ENCODE measurements at regions not wholly inside any gene's neighbourhood (a gene's known extent, or its start where the extent isn't known, plus 50 kb on each side); places are given as distances from the start of the nearest gene placed in this dataset.

DNA sequence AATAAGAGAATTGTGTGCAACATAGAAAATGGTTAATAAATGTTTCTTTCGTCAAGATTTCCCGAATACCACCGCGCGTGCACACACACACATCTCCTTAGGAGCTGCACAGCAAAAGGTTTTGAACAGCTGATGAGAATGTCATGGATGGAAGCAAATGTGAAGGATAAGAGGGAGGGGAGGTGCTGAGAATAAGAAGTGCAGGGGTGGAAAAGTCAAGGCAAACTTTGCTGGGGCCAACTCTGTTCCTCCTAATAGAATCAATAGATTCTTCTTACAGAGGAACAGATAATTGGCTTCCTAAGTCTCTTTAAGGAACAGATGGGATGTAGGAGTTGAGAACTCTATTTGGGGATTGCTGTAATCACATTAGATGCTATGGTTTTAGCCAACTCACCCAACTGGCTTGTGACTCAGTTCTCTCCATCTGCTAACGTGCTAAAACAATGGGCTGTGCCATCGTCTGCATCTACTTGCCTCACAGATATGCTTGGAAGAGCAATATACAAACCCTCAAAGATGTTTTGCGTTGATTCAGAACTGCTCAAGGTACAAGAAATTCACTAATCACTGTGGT is 408.2 kb upstream of the CELF2 start:
- POLR2A ChIA-PET = no interaction called here
- CTCF ChIA-PET = no interaction called here
- no peak overlapping the region for H3K9ac ChIP-seq (ENCODE audit: low read length)
- H3K9me2 ChIP-seq (ENCODE audit: insufficient read depth) = no peaks in the 10 kb centered on the region
- H3K4me1 ChIP-seq (ENCODE audit: control insufficient read depth in 1 of 2, insufficient read depth in 2 of 2, low read length in 2 of 2) = no peaks in the 10 kb centered on the region
- no peak overlapping the region for H3K27ac ChIP-seq (ENCODE audit: low read depth, low read length)
- intact Hi-C loops (cut with micrococcal nuclease) = no loop called here
- DNase-seq (ENCODE audit: low read depth, low spot score) (no peak), ATAC-seq (no peak)
- no peaks in the 10 kb centered on the region for H3K27me3 ChIP-seq (ENCODE audit: insufficient read depth, low read length)
- peaks cover 3 to 17% of the 10 kb centered on the region in 2 experiments; a peak in 2 of 4 replicates for H3K9me3 ChIP-seq (ENCODE audit: control insufficient read depth in 1 of 2, insufficient read depth in 1 of 2, low read depth in 1 of 2, low read length in 2 of 2)
- TF ChIP-seq, protein P1, sequence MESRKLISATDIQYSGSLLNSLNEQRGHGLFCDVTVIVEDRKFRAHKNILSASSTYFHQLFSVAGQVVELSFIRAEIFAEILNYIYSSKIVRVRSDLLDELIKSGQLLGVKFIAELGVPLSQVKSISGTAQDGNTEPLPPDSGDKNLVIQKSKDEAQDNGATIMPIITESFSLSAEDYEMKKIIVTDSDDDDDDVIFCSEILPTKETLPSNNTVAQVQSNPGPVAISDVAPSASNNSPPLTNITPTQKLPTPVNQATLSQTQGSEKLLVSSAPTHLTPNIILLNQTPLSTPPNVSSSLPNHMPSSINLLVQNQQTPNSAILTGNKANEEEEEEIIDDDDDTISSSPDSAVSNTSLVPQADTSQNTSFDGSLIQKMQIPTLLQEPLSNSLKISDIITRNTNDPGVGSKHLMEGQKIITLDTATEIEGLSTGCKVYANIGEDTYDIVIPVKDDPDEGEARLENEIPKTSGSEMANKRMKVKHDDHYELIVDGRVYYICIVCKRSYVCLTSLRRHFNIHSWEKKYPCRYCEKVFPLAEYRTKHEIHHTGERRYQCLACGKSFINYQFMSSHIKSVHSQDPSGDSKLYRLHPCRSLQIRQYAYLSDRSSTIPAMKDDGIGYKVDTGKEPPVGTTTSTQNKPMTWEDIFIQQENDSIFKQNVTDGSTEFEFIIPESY (IDR thresholded peaks at IDR 0.05; ENCODE audit: extremely low read depth, insufficient replicate concordance, low read length) = no peak
- TF ChIP-seq EZH2 (IDR thresholded peaks at IDR 0.05) (no peak), RAD21 (IDR thresholded peaks at IDR 0.05; ENCODE audit: low read depth) (no peak), ZFX (IDR thresholded peaks at IDR 0.05) (no peak), SRF (IDR thresholded peaks at IDR 0.05; ENCODE audit: low read depth) (no peak), YY1 (IDR thresholded peaks at IDR 0.05; ENCODE audit: extremely low read depth, insufficient replicate concordance, low read depth, low read length) (no peak), EGR1 (IDR thresholded peaks at IDR 0.05; ENCODE audit: low read depth) (no peak), CBX3 (IDR thresholded peaks at IDR 0.05; ENCODE audit: low read depth) (no peak), POLR2AphosphoS5 (IDR thresholded peaks at IDR 0.05; ENCODE audit: low read depth, low read length) (no peak), POLR2A (IDR thresholded peaks at IDR 0.05; ENCODE audit: borderline replicate concordance, extremely low read depth, insufficient read depth, insufficient read length) (no peak), CEBPB (IDR thresholded peaks at IDR 0.05; ENCODE audit: low read depth) (no peak), ELF1 (IDR thresholded peaks at IDR 0.05; ENCODE audit: borderline replicate concordance, low read depth) (no peak), ATF3 (IDR thresholded peaks at IDR 0.05) (no peak), SP1 (IDR thresholded peaks at IDR 0.05; ENCODE audit: low read depth) (no peak), JUND (IDR thresholded peaks at IDR 0.05) (no peak), TCF7L2 (IDR thresholded peaks at IDR 0.05; ENCODE audit: borderline replicate concordance, extremely low read depth, insufficient read depth, insufficient read length) (no peak), MAX (IDR thresholded peaks at IDR 0.05) (no peak), EZH2phosphoT487 (IDR thresholded peaks at IDR 0.05; ENCODE audit: borderline replicate concordance) (no peak), ZNF274 (IDR thresholded peaks at IDR 0.05; ENCODE audit: low read depth, low read length) (no peak)
- TF ChIP-seq, protein P2, sequence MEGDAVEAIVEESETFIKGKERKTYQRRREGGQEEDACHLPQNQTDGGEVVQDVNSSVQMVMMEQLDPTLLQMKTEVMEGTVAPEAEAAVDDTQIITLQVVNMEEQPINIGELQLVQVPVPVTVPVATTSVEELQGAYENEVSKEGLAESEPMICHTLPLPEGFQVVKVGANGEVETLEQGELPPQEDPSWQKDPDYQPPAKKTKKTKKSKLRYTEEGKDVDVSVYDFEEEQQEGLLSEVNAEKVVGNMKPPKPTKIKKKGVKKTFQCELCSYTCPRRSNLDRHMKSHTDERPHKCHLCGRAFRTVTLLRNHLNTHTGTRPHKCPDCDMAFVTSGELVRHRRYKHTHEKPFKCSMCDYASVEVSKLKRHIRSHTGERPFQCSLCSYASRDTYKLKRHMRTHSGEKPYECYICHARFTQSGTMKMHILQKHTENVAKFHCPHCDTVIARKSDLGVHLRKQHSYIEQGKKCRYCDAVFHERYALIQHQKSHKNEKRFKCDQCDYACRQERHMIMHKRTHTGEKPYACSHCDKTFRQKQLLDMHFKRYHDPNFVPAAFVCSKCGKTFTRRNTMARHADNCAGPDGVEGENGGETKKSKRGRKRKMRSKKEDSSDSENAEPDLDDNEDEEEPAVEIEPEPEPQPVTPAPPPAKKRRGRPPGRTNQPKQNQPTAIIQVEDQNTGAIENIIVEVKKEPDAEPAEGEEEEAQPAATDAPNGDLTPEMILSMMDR (IDR thresholded peaks at IDR 0.05 in 2 of 3, conservative IDR thresholded peaks at IDR 0.05 in 1 of 3; ENCODE audit: borderline replicate concordance in 1 of 3, insufficient read depth in 1 of 3, low read depth in 2 of 3, low read length in 2 of 3) = no peak
- no peak overlapping the region for H2AFZ ChIP-seq (ENCODE audit: low read depth, low read length, poor library complexity, severe bottlenecking)
- H3K4me3 ChIP-seq (replicated peaks in 1 of 2; ENCODE audit: low read depth in 1 of 2, low read length in 2 of 2) = no peak overlapping the region
- H4K20me1 ChIP-seq (ENCODE audit: insufficient read depth) = no peaks in the 10 kb centered on the region
- RAD21 ChIA-PET (ENCODE audit: low non-redundant PET in 1 of 2, low total read pairs in 2 of 2, uncharacterized antibody in 2 of 2, unreplicated experiment in 2 of 2) = no interaction called here
- no peaks in the 10 kb centered on the region for H3K79me2 ChIP-seq (ENCODE audit: insufficient read depth, low read length)
- no peaks in the 10 kb centered on the region for H3K36me3 ChIP-seq (ENCODE audit: control insufficient read depth in 1 of 2, insufficient read depth in 2 of 2, low read length in 2 of 2)
- no peak overlapping the region for H3K4me2 ChIP-seq (ENCODE audit: low read length)
- BruUV-seq (replicated peaks) = no TSS peak

Data from HCT116 (cell line).